Stimulated activated CD4-positive, alpha-beta T cell treated with anti-CD3 and anti-CD28 coated beads, Interleukin-15, amount 100 ng/mL, for 24 hours (primary cell): ENCODE measurements at regions not wholly inside any gene's neighbourhood (a gene's known extent, or its start where the extent isn't known, plus 50 kb on each side); places are given as distances from the start of the nearest gene placed in this dataset.

ENCODE experiments used
- DNase-seq: peaks from one replicate; pipeline ENCODE4 v3.0.0-alpha.2; 2020

DNA sequence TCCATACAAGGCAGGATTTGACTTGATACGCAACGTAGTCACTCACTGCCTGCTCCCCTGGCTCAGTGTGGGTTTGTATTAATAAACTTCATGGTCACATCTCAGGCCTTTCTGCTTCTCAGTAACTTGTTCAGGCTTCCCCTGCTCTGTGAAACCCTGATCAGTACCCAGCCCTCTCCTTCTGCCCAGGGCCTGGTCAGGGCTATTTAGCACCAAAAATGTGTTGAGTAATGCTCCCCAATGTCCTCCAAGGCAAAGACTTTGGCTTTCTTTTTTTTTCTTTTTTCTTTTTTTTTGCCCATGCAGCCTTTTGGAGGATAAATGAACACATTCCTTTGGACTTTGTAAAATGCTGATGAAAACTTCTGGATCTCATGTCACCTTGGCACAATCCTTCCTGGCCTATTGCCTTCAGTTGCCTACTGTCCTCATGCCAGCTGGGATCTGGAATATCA lies 399.2 kb upstream of the KLF4 start:
- no peak for DNase-seq

DNA sequence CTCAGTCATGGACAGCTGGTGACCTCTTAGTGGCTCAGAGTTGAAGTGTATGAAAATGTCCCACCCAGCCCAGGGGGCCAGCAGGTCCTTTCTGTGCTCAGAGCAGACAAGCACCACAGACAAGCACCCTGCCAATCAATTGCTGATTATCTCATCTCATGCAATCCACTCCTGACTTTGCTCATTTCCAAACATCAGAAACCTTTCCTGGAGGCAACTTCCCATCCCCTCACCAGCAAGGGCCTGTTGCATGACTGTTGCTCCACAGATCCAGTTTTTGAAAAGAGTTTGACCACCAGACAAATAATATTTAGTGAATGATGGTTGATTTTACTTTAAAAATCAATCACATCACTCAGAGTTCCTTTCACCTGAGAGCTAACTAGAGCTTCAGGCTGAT lies 397.3 kb upstream of the KLF4 start:
- DNase-seq = no peak

DNA sequence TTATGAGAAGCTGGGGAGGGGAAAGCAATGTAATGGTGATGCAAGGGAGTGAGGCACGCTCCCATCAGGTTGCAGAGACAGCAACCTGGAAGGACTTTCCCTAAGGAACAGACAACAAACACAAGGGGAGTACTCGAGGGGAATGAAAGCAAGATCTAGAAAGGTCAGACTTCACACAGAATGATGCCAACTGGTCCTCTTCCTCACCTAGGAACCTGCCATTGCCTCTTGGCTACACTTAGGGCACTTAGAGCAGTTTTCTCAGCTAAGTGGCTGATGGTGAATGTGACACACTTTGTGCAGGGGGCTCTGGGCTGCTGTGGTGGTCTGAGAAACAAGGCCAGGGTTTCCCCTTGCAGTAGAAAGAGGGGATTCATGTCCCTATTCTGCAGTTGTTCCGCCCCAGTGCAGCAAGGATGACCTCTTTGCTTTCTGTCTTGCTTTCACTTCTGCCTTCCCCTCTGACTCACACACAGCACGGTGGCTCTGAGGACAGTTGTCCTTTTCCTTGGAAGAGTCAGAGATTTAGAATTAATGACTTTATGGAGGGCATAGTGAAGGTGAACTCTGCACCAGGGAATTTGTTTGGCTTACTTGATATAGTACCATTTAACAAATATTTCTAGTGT lies 394.0 kb upstream of the KLF4 start:
- no peak for DNase-seq

DNA sequence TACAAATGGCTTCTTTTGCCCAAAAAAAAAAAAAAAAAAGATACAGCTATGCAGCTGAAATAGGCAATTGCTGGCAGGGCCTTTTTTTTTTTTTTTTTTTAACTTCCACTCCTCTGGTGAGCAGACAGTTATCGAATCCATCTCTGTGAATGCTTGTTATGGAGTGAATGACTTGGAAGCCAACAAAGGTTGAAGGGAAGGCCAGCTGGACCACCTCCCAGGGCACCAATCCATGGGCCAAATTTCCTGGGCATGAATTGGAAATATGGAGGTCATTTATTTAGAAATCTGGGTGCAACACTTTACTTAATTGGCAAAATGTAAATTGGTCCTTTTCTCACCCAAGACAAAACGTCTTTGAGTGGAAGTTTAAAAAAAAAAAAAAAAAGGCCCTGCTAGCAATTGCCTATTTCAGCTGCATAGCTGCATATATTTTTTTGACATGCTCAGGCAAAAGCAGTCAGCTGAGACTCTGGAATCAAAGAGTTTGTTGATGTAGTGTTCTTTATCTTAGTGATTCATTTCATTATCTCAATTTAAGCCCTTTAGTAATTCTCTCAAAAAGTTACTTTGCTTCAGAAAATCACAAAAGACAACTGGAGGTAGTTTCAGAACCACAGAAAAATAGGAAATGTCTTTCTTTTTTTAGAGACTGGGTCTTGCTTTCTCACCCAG lies 392.2 kb upstream of the KLF4 start:
- DNase-seq = no peak

DNA sequence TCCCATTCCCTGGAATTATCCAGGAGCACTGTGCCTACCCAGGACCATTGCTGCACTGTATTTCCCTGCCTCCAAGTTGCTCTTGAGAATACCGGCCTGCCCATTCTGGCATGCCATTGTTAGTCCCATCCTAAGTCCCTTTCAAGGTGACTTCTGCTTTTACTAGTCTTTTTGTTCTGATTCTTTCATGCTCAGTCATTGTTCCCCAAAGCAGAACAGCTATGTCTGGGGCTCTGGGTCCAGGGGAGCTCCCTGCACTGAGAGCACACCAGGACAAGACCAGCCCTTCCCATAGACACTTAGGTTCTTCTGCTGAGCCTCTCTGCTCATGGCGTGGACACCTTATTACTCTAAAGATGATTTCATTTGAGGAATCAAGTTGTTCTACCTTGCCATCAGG lies 388.9 kb upstream of the KLF4 start:
- DNase-seq = no peak

DNA sequence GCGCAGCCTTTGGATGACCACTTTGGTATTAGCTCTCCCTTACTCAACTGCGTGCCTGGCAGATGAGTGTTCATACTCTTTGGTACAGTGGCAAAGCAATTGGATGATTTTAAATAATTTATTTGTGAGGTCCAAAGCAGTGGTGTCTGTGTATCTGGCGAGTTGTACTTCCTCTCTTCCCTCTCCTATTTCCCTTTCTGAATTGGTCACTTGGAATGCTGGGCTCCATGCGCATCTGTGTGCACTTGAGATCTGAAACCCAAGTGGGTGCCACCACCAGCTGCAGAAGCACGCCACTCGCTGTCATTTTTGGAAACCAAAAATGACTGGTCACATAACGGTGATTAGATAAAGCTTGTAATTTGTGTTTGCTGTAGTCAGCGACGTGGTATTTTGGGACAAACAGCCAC lies 386.0 kb upstream of the KLF4 start:
- DNase-seq = no peak

DNA sequence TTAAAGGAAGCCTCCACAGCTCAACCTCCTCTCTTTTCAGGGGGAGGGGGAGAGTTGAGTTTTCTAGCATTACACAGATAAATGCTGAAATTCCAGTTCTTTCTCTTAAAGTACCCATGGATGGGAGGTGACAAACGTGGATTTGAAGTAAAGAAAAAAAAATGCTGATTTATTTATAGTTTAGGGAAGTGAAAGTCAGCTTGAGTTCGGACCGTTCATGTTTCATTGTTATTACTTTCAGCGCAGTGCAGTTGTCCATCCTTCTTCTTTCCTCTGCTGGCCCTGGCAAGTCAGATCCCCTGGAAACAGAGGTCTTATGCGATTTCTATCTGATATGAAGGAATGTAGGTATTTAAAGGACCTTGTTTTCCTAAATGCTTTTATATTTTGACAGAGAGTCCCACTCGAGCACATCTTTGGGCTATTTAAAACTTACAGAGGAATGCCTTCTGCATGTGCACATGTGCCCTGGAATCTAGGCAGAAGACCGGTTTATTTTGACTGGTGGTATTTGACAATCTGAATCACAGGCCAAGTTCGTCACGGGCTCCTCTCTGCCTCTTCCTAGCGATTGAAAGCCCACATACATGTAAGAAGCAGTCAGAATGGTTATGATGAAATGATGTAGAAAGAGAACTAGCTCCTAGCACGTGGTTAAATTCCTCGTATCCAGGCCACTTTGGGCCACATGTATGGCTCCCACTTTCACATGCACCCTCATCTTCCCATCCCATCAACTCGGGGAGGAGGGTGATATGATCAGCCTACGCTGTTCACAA lies 385.2 kb upstream of the KLF4 start:
- DNase-seq = no peak

DNA sequence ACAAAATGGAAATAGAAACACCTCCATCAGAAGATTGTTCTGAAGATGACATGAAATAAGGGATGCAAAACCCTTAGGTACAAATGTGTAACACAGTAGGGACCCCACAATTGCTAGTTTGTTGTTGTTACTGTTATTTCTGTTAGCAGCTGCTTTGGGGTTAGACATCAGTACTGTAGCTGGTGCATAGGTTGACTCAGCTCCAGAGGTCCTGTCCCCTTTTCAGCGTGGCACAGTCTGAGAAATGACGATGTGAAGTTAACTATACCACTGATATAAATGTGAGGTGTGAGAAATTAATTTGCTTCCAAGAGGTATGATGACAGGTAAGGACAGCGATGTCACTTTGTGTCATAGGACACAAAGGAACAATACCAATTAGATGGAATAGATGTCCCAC lies 384.6 kb upstream of the KLF4 start:
- no peak for DNase-seq

DNA sequence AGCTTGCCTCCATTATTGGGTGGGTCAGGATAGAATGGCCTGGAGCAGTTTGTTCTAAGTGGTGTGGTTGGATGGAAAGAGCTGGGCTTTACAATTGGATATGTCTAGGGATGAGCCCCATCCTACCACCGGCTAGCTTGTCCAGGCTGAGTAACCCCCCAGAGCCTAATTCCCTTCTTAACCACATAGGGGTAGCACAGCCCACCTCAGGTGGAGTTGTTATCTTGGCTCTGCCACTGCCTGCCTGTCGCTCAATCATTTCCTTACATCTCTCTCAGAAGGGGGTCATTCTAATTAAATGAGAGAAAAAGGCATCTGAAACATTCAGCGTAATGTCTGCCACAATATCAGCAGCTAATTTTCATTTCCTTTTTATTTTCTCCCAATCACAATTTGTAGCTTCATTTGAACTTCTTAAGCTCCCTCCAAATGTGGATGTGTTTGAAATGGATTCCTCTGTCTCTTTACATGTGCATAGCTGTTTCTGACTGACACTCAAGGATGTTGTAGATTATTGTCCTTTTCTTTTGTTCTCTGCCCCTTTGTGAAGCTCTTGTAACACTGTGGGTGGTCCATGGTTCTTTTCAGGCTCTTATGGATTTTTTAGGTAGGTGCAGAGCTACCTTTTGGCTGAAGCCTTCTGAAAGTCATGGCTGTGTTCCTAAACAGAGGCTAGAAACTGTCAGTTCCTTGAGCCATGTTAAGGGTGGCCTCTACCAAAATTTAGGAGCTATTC lies 383.1 kb upstream of the KLF4 start:
- no peak for DNase-seq

DNA sequence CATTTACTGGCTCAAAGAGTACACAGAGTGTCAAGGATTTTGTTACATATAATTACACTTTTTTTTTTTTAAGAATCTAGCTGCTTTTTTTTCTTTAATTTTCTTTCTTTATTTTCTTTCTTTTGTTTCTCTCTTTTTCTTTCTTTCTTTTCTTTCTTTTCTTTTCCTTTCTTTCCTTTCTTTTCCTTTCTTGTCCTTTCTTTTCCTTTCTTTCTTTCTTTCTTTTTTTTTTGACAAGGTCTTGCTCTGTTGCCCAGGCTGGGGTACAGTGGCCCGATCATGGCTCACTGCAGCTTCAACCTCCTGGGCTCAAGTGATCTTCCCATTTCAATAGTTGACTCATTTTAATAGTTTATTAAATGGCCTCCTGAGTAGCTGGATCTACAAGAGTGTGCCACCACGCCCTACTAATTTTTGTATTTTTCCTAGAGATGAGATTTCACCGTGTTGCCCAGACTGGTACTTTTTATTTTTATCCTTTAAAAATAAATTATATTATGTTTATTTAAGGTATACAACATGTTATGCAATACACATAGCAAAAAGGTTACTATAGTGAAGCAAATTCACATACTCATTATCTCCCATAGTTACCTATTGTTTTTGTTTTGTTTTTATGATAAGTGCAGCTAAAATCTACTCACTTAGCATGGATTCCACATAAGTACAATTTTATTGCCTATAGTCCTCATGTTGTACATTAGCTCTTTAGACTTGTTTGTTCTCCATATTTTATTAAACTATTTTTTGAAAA lies 381.5 kb upstream of the KLF4 start:
- no peak for DNase-seq

DNA sequence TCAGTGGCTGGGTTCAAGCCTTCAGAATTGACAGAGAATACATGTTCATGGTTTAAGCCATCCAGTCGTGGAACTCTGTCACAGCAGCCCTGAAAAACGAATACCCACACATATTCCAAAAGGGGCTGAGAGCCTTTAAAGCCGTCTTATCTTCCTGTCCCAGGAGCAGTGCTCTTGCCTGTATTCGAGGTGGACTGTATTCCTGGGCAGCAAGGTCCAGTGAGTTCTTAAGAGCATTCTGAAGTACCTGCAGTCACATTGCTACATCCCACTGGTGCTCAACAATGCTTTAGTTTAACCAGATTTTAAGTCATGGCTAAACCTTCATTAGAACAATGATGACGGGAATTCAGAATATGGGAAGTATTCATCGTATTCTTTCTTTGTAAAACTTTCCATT lies 380.7 kb upstream of the KLF4 start:
- DNase-seq = no peak

DNA sequence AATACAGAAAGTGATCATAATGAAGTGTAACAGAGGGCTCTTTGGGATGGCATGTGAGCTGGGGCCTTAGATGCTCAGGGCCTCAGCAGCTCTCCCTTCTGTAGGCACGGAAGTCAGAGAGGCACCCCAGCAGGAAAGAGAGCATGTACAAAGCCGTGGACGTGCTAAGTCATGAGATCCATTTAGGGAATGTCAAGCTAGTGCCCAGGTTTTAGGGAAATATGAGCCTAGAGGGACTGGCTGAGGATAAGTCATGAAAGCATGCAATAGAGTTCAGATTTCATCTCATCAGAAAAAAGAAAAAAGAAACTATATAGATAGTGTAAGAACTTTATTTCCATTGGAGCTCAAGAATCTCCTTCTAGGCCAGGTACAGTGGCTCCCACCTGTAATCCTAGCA lies 379.5 kb upstream of the KLF4 start:
- DNase-seq = no peak

DNA sequence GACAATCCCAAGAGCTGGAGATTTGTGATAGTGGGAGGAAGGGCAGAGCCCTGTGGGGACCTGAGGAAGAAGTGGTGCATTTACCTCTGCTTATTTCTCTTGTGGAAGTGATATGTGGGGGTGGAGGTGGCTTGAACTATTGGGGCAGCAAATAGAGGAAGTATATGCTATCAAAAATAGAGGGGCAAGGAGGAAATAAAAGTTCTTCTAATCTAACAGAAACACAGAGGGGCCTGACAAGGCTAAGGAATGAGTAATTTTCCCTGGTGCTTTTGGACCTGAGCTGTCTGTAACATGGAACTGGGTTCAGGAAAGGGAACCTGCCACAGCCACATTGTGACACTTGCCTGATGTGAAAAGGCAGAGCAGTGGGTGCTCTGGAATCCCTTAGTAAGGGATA lies 378.6 kb upstream of the KLF4 start:
- DNase-seq = no peak

DNA sequence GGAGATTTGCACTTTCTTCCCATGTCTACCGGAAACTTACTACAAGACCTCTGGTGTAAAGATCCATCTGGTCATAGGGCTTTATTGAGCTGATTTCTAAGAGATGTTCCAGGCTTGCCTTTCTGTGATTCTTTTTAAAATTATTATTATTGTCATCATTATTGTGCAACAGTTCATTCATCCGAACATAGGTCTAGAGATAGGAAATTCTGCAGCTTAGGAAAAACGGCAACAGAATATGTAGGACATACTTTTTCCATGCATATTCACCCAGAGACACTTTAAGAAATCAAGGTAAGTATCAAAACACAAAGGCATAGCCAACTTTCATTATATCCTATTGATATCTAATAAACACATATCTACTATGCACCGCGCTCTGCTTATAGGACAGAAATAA lies 378.2 kb upstream of the KLF4 start:
- DNase-seq = no peak

DNA sequence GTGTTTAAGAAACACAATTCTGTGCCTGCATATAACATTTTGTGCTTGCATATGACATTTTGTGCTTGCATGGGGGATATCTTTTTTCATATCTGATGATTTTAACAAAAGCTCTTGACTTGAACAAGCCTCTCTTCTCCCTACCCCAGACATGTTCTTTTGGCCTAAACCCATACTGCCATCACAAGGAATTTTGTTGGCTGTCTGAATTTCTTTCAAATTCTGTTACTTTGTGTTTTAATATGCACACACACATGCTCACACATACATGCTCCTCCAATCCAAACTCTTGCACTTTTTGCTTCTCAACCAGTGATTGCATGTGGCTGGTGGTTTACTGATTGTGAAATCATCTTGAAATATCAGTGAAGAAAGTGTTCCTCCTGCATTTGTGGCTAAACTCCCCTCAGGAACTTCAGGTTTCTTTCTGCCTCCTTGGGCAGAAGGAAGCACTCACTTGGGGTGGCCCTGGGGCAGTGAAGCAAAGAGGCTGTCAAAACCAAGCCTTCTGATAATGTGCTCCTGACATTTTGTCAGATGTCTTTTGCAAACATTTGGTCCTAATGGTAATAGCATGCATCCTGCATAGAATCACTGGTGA lies 377.2 kb upstream of the KLF4 start:
- no peak for DNase-seq

DNA sequence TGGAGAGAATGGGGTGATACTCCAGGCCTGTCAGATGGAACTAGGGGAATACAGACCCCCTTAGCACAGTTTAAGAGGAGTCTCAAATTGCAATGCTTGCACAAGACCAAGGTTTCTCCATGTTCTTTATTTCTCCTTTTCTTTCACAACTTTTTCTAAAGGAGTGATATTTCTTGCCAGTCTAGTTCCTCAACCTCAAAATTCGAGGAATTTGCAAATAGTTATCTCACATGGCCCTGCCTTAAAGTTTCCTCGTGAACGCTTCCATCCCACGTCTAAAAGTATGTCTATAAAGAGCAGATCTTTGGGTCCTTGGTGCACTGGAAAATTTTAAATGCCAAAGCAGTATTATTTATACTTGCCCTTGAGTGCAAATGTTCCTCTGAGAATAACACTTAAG lies 373.8 kb upstream of the KLF4 start:
- no peak for DNase-seq

DNA sequence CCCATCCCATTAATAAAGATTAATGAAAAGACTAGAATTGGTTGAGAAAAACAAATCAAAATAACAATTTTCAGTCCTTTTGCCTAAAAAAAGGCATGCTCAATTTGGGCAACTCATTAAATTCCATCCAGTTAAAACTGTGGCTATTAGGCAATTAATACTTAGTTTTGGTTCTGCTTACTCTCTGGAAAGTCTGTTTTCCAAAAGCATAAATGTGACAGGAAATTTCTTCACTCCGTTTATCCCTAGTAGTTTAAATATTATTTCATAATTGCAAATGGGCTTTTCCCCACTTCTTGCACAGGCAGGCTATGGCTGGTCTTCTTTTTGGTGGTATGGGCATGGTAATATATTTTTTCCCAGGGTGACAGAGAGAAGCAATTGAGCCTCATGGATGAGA lies 373.3 kb upstream of the KLF4 start:
- no peak for DNase-seq

DNA sequence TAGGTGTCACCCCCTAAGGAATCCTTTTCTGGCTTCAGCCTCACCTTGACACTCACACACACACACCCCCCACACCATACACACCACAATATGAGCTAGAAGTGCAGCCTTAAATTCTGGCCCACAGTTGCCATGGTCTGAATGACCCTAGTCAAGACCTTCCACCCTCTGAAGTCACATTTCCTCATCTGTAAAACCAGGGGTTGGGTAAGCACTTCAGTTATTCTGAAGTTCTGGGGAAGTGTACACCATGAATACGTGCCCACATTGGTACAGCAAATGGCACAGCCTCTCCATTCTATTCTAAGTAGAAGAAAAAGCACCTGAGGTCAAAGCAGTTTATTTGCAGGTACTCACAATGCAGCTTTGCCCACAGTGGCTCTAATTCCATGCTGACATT lies 372.8 kb upstream of the KLF4 start:
- DNase-seq = no peak

DNA sequence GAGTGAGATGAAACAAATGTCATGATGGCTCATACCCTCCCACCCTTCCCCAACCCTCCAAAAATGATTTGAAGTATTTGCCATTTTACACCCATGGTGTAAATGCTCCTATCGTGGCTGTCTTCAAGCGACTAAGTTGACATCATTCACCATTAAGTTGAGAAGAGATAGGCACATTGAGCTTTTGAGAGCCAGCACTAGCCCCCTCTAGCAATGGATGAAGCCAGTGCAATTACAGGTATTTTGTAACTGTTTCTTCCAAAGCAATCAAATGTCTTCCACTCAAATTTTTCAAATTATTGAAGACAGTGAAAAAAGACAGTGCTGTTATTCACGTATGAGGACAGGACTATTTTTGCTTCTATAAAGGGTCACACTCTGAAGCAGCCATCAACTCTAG lies 371.5 kb upstream of the KLF4 start:
- DNase-seq = no peak

DNA sequence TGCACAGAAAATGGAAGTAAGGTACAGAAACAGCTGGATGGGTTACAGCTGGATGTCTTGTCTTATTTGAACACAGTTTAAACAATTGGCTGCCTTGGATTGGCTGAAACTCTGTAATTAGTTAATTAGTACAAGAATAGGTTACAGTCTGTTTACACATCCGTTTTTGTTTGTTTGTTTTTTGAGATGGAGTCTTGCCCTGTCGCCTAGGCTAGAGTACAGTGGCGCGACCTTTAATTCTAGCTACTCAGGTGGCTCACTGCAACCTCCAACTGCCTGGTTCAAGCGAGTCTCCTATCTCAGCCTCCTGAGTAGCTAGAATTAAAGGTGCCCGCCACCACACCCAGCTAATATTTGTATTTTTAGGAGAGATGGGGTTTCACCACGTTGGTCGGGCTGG lies 368.7 kb upstream of the KLF4 start:
- DNase-seq = no peak

DNA sequence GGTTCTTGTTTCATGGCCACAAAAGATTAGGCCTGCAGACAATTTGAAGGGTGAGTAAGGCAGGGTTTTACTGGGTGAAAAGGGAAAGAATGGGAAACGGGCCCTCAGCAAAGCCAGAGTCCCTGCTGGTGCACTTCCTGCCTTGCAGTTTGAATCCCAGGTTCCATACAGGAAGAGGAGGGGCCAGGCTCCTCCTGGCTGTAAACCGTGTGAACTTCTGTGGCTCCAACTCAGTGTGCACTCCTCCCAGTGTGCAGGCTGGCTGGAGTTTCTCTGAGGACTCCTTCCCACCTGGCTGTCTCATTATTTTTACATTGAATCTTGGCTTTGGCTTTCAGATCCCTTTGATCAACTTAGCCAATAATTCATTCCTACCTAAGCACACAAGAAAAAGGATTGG lies 367.1 kb upstream of the KLF4 start:
- no peak for DNase-seq

DNA sequence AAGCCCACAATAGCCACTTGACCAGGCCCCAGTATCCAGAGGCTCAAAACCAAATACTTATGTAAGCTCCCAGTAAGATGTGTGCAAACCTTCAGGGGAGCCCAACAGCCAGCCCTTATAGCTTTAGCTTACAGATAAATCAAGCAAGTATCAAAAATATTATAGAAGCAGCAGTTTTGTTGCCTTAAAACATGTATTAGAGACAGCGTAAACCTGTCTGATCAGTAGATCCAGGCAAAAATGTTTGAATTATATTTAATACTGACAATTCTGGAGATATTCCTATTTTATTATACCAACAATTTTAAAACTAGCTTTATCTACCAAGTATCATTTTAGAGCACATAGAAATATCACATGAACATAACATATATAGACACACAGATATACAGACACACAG lies 365.6 kb upstream of the KLF4 start:
- DNase-seq = no peak

DNA sequence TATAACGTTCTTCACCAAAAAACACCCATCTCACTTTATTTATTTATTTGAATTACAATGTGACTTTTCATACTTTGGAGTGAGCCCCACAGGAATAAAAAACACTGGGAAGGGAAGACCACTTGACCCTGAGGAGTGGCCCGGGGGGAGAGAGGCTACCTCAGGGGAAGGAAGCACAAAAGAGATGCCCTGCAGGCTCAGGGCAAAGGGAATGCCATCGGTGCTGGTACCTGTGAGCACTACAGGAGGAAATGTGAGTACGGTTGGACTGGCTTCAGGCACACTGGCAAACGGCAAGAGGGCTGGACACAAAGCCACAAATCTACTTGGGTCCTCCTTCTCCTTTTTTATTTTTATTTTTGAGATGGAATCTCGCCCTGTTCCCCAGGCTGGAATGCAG lies 363.9 kb upstream of the KLF4 start:
- DNase-seq = no peak
